RKO (cell line): ENCODE measurements at regions not wholly inside any gene's neighbourhood (a gene's known extent, or its start where the extent isn't known, plus 50 kb on each side); places are given as distances from the start of the nearest gene placed in this dataset.

Experiments used
- DNase-seq: peaks from one replicate; pipeline ENCODE4 v3.0.0-alpha.2; 2016; ENCODE audit warnings: low spot score

GRCh38 chr7:110148054-110148453, 942.9 kb upstream of the LRRN3 start:
- no peak for DNase-seq

- DNase-seq, result no peak
Observed at GRCh38 chr7:110153222-110153621, 937.7 kb upstream of the LRRN3 start.

GRCh38 chr7:110156511-110156910, 934.4 kb upstream of the LRRN3 start:
- no peak for DNase-seq

- DNase-seq, result no peak
Observed at GRCh38 chr7:110157631-110158362, 933.1 kb upstream of the LRRN3 start.

GRCh38 chr7:110168010-110168409, 922.9 kb upstream of the LRRN3 start:
- DNase-seq, result no peak

- DNase-seq, result no peak
Observed at GRCh38 chr7:110170841-110171240, 920.1 kb upstream of the LRRN3 start.

GRCh38 chr7:110177463-110177862, 913.5 kb upstream of the LRRN3 start:
- no peak for DNase-seq

- DNase-seq, result no peak
Observed at GRCh38 chr7:110179037-110179436, 911.9 kb upstream of the LRRN3 start.

GRCh38 chr7:110181768-110182167, 909.2 kb upstream of the LRRN3 start:
- no peak for DNase-seq

- DNase-seq, result no peak
Observed at GRCh38 chr7:110186334-110186733, 904.6 kb upstream of the LRRN3 start.

GRCh38 chr7:110187877-110188554, 902.9 kb upstream of the LRRN3 start:
- DNase-seq, result peak; percentile 10

GRCh38 chr7:110204527-110204926, 886.4 kb upstream of the LRRN3 start:
- DNase-seq, result peak; percentile 29

GRCh38 chr7:110205899-110206298, 885.0 kb upstream of the LRRN3 start:
- no peak for DNase-seq

GRCh38 chr7:110209884-110210283, 881.0 kb upstream of the LRRN3 start:
- DNase-seq, result no peak

GRCh38 chr7:110210941-110211608, 879.9 kb upstream of the LRRN3 start:
- DNase-seq, result no peak

- no peak for DNase-seq
Observed at GRCh38 chr7:110224643-110225042, 866.3 kb upstream of the LRRN3 start.

- DNase-seq, result no peak
Observed at GRCh38 chr7:110246118-110246517, 844.8 kb upstream of the LRRN3 start.

- DNase-seq, result no peak
Observed at GRCh38 chr7:110253093-110253492, 837.8 kb upstream of the LRRN3 start.

- no peak for DNase-seq
Observed at GRCh38 chr7:110257673-110258072, 833.3 kb upstream of the LRRN3 start.

- DNase-seq, result no peak
Observed at GRCh38 chr7:110262251-110262650, 828.7 kb upstream of the LRRN3 start.

- no peak for DNase-seq
Observed at GRCh38 chr7:110264288-110264687, 826.6 kb upstream of the LRRN3 start.

GRCh38 chr7:110281362-110281761, 809.6 kb upstream of the LRRN3 start:
- no peak for DNase-seq

- no peak for DNase-seq
Observed at GRCh38 chr7:110283056-110283455, 807.9 kb upstream of the LRRN3 start.
